ENCODE measurements at regions not wholly inside any gene's neighbourhood (a gene's known extent, or its start where the extent isn't known, plus 50 kb on each side); places are given as distances from the start of the nearest gene placed in this dataset.

DNA sequence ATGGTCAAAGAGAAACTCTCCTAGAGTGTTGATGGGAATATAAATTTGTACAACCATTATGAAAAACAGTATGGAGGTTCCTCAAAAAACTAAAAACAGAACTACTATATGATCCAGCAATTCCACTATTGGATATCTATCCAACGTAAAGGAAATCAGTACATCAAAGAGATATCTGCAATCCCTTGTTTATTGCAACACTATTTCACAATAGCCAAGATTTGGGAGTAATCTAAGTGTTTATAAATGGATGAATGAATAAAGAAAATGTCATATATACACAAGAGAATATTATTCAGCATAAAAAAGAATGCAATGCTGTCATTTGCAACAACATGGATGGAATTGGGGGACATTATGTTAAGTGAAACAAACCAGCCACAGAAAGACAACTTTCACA is 1118.1 kb upstream of the PRKX start:
- DNase-seq, result no peak

GRCh38 chrX:4830880-4831557 is 1117.6 kb upstream of the PRKX start:
- no peak for DNase-seq

DNA sequence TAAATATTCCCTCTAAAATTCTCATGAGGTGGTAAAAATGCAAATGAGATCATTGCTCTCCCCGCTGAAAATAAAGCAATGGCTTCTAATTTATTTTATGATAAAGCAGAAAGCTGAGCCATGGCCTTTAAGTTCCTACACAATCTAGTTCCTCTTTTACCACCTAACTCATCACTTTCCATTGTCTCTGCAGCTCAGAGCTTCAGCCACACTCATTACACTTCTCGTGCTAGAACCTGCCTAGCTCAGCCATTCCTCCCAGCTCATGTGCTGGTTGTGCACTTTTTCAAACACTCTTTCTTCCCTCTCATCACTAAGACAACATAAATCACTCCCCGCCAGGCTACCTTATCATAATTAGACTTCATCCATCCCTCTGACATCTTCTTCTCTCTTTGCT is 1112.1 kb upstream of the PRKX start:
- DNase-seq, result no peak

GRCh38 chrX:4809571-4809970 is 1096.1 kb upstream of the PRKX start:
- DNase-seq, result no peak

DNA sequence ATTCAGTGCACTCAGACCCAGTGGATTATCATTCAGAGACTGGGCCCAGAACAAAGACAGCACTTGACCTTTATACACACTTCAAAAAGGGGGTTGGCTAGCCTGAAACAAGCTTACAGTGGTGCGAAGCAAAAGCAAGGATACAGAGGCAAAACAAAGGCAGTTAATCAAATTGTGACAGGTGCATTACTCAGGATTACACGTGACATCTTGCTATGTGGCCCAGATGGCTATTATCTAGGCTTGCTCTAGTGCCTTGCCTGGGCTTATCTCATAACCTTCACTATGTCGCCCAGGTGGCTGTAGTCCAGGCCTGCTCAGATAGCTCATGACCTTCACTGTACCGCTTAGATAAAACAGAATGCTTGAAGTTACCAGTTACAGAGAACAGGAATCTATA is 1092.1 kb upstream of the PRKX start:
- no peak for DNase-seq

- DNase-seq, result no peak
Measured at GRCh38 chrX:4800756-4801155, 1087.3 kb upstream of the PRKX start.

GRCh38 chrX:4787971-4788370 is 1074.5 kb upstream of the PRKX start:
- no peak for DNase-seq

DNA sequence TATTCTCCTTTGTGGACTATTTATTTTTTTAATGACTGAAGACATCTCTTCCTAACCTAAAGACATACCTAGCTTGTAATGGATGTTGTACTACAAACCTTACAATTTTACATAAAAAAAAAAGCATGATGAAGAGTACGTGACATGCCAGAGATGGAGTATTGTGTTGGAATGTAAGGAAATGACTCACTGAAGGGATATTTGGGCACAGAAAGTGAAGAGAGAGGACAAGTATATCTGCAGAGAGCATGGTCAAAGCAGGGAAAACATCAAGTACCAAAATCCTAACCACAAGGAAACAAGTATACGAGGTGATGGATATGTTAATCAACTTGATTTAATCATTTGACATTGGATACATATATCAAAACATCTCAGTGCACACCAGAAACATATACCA is 1051.4 kb upstream of the PRKX start:
- no peak for DNase-seq

DNA sequence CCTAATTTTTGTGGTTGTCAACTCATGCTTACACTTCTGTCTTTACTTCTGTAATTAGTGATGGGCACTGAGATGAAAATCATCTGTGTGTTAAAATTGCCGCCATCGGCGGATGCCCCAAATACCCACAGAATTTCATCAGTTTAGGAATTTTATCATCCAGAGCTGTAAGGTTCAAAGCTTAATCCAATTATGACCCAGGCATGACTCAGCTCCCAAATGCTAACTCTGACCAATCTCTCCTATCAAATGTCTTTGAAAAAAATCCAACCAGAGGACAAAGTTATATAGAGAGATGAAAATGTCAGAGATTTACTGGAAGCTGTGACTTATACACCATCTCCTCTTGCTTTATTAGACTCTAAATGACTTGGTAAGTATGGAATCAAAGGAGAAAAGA is 1048.7 kb upstream of the PRKX start:
- no peak for DNase-seq

GRCh38 chrX:4754878-4755604 is 1041.6 kb upstream of the PRKX start:
- no peak for DNase-seq

GRCh38 chrX:4741024-4741423 is 1027.6 kb upstream of the PRKX start:
- DNase-seq, result no peak

GRCh38 chrX:4735299-4735698 is 1021.9 kb upstream of the PRKX start:
- DNase-seq, result no peak

DNA sequence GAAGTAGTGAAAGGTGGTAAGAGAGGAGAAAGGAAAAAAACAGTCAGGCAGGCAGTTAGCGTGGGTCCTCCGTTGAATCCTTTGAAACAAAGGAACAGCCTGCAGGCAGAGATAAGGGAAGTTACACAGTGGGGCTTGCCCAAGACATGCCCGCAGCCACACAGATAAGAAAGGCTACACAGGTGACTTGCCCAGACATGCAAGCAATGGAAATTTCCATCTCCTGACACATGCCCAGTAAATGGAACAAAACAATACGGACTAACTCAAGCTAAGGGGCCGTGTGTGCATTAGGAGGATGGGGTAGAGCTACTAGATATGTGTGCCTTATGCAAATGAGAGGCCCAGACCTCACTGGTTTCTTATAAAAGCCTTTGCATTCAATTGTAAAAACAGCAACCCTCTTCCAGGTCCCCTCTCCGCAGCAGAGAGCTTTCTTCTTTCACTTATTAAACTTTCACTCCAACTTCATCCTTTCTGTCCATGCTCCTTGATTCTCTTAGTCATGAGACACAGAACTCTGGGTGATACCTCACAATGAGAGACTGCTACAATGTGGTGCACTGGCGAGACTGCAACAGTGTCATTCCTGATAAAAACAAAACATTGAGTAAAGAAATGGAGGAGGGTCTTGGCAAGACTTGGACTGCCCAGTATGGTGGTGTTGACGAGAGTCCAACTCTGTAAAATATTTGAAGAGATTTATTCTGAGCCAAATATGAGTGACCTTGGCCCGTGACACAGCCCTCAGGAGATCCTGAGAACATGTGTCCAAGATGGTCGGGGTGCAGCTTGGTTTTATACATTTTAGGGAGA is 997.4 kb upstream of the PRKX start:
- no peak for DNase-seq

DNA sequence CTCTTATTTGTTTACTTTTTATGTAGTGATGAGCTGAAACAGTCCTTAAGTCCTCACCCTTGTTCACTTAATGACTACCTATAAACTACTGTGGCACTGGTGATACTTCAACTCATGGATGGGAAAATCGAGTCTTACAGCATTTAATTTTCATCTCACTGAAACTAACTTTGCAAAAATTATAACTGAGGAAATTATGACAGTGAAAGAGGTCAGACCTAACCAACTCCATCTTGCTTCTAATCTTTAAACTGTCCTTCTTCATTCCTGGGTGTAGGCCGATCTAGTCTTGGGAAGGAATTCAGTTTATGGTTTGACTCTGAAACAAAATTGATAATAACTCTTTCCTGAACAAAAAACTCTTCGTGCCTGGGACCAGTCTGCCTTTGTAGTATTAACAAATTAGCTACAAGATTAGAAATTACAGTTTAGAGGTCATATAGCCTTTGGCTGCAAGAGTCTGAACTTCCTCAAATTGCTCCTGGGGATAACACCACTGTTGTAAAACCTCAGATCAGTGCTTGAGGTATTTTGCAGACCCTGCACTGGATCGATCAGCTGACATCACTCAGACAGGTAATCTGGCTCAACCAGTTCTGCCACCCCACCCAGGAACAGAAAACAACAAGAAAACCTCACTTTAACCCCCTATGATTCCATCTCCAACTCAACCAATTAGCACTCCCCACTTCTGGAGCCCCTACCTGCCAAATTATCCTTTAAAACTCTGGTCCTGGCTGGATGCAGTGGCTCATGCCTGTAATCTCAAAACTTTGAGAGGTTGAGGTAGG is 995.7 kb upstream of the PRKX start:
- DNase-seq, result no peak

DNA sequence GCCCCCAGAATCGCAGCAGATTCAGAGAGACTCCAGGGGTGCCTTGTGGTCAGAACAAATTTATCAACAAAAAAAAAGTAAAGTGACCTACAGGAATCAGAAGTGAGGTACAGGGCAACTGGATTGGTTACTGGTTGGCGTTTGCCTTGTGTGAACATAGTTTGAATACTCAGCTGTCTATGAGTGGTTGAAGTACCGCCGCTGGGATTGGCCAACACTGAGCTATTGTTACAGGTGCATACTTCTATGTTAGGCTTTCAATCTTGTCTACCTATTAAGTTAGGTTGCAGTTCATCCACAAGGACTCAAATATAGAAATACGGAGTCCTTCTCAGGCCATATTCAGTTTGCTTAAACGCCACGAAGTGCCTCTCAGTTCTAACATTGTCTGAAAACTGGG is 993.5 kb upstream of the PRKX start:
- no peak for DNase-seq

GRCh38 chrX:4690521-4690920 is 977.1 kb upstream of the PRKX start:
- no peak for DNase-seq

GRCh38 chrX:4682636-4683035 is 969.2 kb upstream of the PRKX start:
- DNase-seq, result no peak

GRCh38 chrX:4675686-4676300 is 962.3 kb upstream of the PRKX start:
- DNase-seq, result no peak

GRCh38 chrX:4674028-4674782 is 960.8 kb upstream of the PRKX start:
- DNase-seq, result no peak

GRCh38 chrX:4671344-4671743 is 957.9 kb upstream of the PRKX start:
- no peak for DNase-seq

GRCh38 chrX:4670606-4671005 is 957.2 kb upstream of the PRKX start:
- DNase-seq, result no peak
